WERI-Rb-1 (cell line): ENCODE measurements at regions not wholly inside any gene's neighbourhood (a gene's known extent, or its start where the extent isn't known, plus 50 kb on each side); places are given as distances from the start of the nearest gene placed in this dataset.

Experiments used
- DNase-seq: peaks from one replicate; pipeline ENCODE4 v3.0.0-alpha.2; 2020
- H3K27ac ChIP-seq: fragments of 250-450 bp; sonication (Bioruptor Pico); 2 replicates; pipeline ENCODE4 v1.5.1; 2020; ENCODE audit warnings: mild to moderate bottlenecking, moderate library complexity
- H3K27me3 ChIP-seq: fragments of 250-450 bp; sonication (Bioruptor Pico); 2 replicates; pipeline ENCODE4 v1.5.1; 2021; ENCODE audit warnings: mild to moderate bottlenecking, low read depth, moderate library complexity; ENCODE audit not compliant: insufficient read depth, severe bottlenecking
- H3K36me3 ChIP-seq: fragments of 250-450 bp; sonication (Bioruptor Pico); 2 replicates; pipeline ENCODE4 v1.5.1; 2020; ENCODE audit warnings: mild to moderate bottlenecking, moderate library complexity
- H3K4me3 ChIP-seq: 2 replicates; pipeline ENCODE4 v1.5.1; 2011; ENCODE audit warnings: low read depth, mild to moderate bottlenecking, control low read depth, low read length
- H3K9me3 ChIP-seq: fragments of 250-450 bp; sonication (Bioruptor Pico); 2 replicates; pipeline ENCODE4 v1.5.1; 2021; ENCODE audit warnings: mild to moderate bottlenecking, moderate library complexity; ENCODE audit not compliant: severe bottlenecking
- TF ChIP-seq, protein P1 (sequence below): IDR thresholded peaks from 2 replicates; pipeline ENCODE4 v1.5.1; 2011; ENCODE audit warnings: low read depth, mild to moderate bottlenecking, control low read depth, inconsistent platforms, low read length

- H3K9me3 ChIP-seq = no peaks in the 10 kb centered on the region
- H3K27ac ChIP-seq = no peak overlapping the region
- H3K36me3 ChIP-seq = no peaks in the 10 kb centered on the region
- peaks cover 31% of the 10 kb centered on the region for H3K27me3 ChIP-seq
- H3K4me3 ChIP-seq = no peak overlapping the region
- TF ChIP-seq, protein P1, sequence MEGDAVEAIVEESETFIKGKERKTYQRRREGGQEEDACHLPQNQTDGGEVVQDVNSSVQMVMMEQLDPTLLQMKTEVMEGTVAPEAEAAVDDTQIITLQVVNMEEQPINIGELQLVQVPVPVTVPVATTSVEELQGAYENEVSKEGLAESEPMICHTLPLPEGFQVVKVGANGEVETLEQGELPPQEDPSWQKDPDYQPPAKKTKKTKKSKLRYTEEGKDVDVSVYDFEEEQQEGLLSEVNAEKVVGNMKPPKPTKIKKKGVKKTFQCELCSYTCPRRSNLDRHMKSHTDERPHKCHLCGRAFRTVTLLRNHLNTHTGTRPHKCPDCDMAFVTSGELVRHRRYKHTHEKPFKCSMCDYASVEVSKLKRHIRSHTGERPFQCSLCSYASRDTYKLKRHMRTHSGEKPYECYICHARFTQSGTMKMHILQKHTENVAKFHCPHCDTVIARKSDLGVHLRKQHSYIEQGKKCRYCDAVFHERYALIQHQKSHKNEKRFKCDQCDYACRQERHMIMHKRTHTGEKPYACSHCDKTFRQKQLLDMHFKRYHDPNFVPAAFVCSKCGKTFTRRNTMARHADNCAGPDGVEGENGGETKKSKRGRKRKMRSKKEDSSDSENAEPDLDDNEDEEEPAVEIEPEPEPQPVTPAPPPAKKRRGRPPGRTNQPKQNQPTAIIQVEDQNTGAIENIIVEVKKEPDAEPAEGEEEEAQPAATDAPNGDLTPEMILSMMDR = no peak
- no peak for DNase-seq
Observed at GRCh38 chr9:1337169-1337568, 287.0 kb downstream of the DMRT2 start.

- Histone ChIP-seq H3K36me3 (no peaks in the 10 kb centered on the region), H3K27ac (no peak overlapping the region), H3K9me3 (peaks cover 3% of the 10 kb centered on the region), H3K4me3 (no peak overlapping the region), H3K27me3 (peaks cover 40% of the 10 kb centered on the region)
- TF ChIP-seq, protein P1 = no peak
- no peak for DNase-seq
Observed at GRCh38 chr9:1340390-1340789, 290.2 kb downstream of the DMRT2 start.

DNA sequence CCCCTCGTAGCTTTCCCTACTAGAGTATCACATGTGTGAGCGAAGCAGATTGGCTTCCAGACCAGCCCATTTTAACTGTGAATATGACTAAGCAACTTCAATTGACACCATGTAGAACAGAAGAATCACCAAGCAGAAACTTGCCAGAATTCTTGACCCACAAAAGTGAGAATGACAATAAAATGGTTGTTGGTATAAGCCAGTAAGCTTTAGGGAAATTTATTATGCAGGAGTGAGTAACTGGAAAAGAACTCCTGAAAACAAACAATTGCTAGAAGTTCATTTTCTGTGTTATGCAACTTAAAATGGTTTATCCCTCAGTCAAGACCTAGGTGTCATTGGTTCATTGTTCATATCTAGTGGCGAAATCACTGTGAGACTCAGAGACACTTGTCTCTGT, 303.1 kb downstream of the DMRT2 start:
- H3K9me3 ChIP-seq = no peaks in the 10 kb centered on the region
- no peak overlapping the region for H3K4me3 ChIP-seq
- no peaks in the 10 kb centered on the region for H3K36me3 ChIP-seq
- H3K27ac ChIP-seq = no peak overlapping the region
- H3K27me3 ChIP-seq = peaks cover 54% of the 10 kb centered on the region
- TF ChIP-seq, protein P1 = no peak
- no peak for DNase-seq

DNA sequence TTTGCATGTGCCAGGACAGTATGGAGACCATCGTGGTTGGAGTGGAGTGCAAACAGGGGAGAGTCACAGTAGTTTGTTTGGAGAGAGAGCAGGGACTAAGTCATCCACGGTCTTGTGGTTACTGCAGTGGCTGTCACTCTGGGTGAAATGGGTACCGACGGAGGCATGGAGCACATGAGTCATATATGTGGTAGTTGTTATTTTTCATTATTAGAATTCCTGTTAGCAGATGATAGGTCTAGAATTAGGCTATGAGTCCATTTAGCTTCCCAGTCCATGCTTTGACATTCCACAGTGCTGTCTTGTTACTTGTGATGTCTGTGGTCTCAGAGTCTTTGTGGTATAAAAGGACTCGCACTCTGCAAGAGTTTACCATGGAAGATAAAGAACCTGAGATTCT, 303.9 kb downstream of the DMRT2 start:
- no peak overlapping the region for H3K27ac ChIP-seq
- H3K27me3 ChIP-seq = peaks cover 56% of the 10 kb centered on the region
- H3K36me3 ChIP-seq = no peaks in the 10 kb centered on the region
- H3K4me3 ChIP-seq = no peak overlapping the region
- TF ChIP-seq, protein P1 = no peak
- H3K9me3 ChIP-seq = no peaks in the 10 kb centered on the region
- DNase-seq = no peak

GRCh38 chr9:1354606-1355005, 304.4 kb downstream of the DMRT2 start:
- Histone ChIP-seq H3K27ac (no peak overlapping the region), H3K9me3 (no peaks in the 10 kb centered on the region), H3K4me3 (no peak overlapping the region), H3K27me3 (peaks cover 56% of the 10 kb centered on the region), H3K36me3 (no peaks in the 10 kb centered on the region)
- TF ChIP-seq, protein P1 = no peak
- no peak for DNase-seq

DNA sequence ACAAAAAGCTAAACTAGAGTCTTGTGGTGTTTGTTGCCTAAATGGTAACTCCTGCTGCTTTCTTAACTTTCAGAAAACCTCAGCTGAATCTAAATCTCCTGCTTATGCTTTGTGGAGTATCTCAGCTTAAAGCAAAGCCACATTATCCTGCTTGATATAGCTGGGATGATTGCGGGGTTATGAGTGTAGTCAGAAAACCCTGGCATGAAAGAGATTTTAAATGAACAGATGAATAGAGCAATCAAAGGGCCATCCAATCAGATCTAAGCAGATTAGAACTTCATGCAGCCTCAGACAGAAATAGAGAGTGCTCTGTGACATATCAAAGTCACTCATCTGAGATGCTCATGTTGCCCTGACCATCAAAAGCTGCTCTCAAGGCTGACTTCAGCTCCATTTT, 305.5 kb downstream of the DMRT2 start:
- H3K4me3 ChIP-seq = no peak overlapping the region
- H3K27me3 ChIP-seq = peaks cover 62% of the 10 kb centered on the region
- no peaks in the 10 kb centered on the region for H3K9me3 ChIP-seq
- H3K27ac ChIP-seq = no peak overlapping the region
- H3K36me3 ChIP-seq = no peaks in the 10 kb centered on the region
- no peak for DNase-seq
- TF ChIP-seq, protein P1 = no peak
